Activated CD8-positive, alpha-beta T cell treated with anti-CD3 and anti-CD28 coated beads for 36 hours (primary cell): ENCODE measurements at regions not wholly inside any gene's neighbourhood (a gene's known extent, or its start where the extent isn't known, plus 50 kb on each side); places are given as distances from the start of the nearest gene placed in this dataset.
"Not testable (repeated sequence)": the region's sequence is repeated elsewhere in the genome, so short reads cannot be mapped to it uniquely, and the experiment has no call there.

ENCODE experiments used
- ATAC-seq: fragments of 200-7000 bp; cut with Tn5 transposase; one replicate; pipeline ENCODE4 v1.10.0; 2021; ENCODE audit warnings: mild to moderate bottlenecking, moderate library complexity
- CTCF ChIA-PET: fragments of 350-600 bp; sonication (Branson Sonifier 250); formaldehyde crosslinking; loops from one replicate; lab custom pipeline; 2021; ENCODE audit warnings: antibody characterized with exemption; lab: Charles Lee
- POLR2A ChIA-PET: fragments of 350-600 bp; sonication (Branson Sonifier 250); formaldehyde crosslinking; loops from one replicate; lab custom pipeline; 2021; ENCODE audit warnings: antibody characterized with exemption; lab: Charles Lee
- DNase-seq: peaks from one replicate; pipeline ENCODE4 v3.0.0-alpha.2; 2020
- H3K27ac Mint-ChIP-seq: one replicate; pipeline ENCODE4 v1.8.0; 2021; ENCODE audit warnings: mild to moderate bottlenecking, mixed read lengths
- H3K27me3 Mint-ChIP-seq: one replicate; pipeline ENCODE4 v1.8.0; 2021; ENCODE audit warnings: mixed read lengths
- H3K36me3 Mint-ChIP-seq: one replicate; pipeline ENCODE4 v1.8.0; 2021; ENCODE audit warnings: low read depth, mixed read lengths
- H3K4me1 Mint-ChIP-seq: one replicate; pipeline ENCODE4 v1.8.0; 2021; ENCODE audit warnings: low read depth, mixed read lengths
- H3K4me3 Mint-ChIP-seq: one replicate; pipeline ENCODE4 v1.8.0; 2021; ENCODE audit warnings: mild to moderate bottlenecking, moderate library complexity, mixed read lengths
- H3K9me3 Mint-ChIP-seq: one replicate; pipeline ENCODE4 v1.8.0; 2021; ENCODE audit warnings: mixed read lengths
- CTCF ChIP-seq: fragments of 200-600 bp; IDR thresholded peaks from one replicate; pipeline ENCODE4 v1.8.0; 2022; ENCODE audit warnings: antibody characterized with exemption, mild to moderate bottlenecking
- intact Hi-C: fragments of 100-400 bp; cut with micrococcal nuclease; formaldehyde crosslinking; loops from one replicate; pipeline ENCODE4 v1.10.0; 2022

- peak; percentile 77 for ATAC-seq
- peak; percentile 81 for TF ChIP-seq CTCF
Measured at GRCh38 chr7:65722361-65722792, 150.5 kb upstream of the VKORC1L1 start.

GRCh38 chr7:65727182-65727581, 145.7 kb upstream of the VKORC1L1 start:
- intact Hi-C loops, H3K27ac Mint-ChIP-seq, POLR2A ChIA-PET, H3K4me1 Mint-ChIP-seq, H3K27me3 Mint-ChIP-seq, H3K4me3 Mint-ChIP-seq, H3K36me3 Mint-ChIP-seq, DNase-seq, H3K9me3 Mint-ChIP-seq, CTCF ChIA-PET, ATAC-seq: not testable (repeated sequence)

More at GRCh38 chr7:65722361-65722792, 150.5 kb upstream of the VKORC1L1 start:
- H3K4me3 Mint-ChIP-seq: no peak overlapping the region
- ChIA-PET POLR2A (no interaction called here), CTCF (interaction anchor here (0.9 to 1.0 kb wide), 3 partner anchors 77 to 118 kb away, joined by 4 to 8 read pairs (median 4); no protein-coding TSS in a partner anchor)
- H3K27me3 Mint-ChIP-seq: no peaks in the 10 kb centered on the region
- peaks cover 5% of the 10 kb centered on the region for H3K36me3 Mint-ChIP-seq
- peak; percentile 79 for DNase-seq
- intact Hi-C loops: no loop called here
- no peak overlapping the region for H3K27ac Mint-ChIP-seq
- peaks cover 2% of the 10 kb centered on the region for H3K4me1 Mint-ChIP-seq
- no peaks in the 10 kb centered on the region for H3K9me3 Mint-ChIP-seq

- Mint-ChIP-seq H3K27me3 (no peaks in the 10 kb centered on the region), H3K9me3 (no peaks in the 10 kb centered on the region), H3K4me1 (peaks cover 3% of the 10 kb centered on the region), H3K4me3 (no peak overlapping the region), H3K36me3 (peaks cover 2% of the 10 kb centered on the region), H3K27ac (no peak overlapping the region)
- ChIA-PET POLR2A (no interaction called here), CTCF (no interaction called here)
- intact Hi-C loops: no loop called here
- TF ChIP-seq CTCF: no peak
- DNase-seq: no peak
- ATAC-seq: no peak
Measured at GRCh38 chr7:65731129-65731528, 141.7 kb upstream of the VKORC1L1 start.

GRCh38 chr7:65731562-65732035, 141.3 kb upstream of the VKORC1L1 start:
- TF ChIP-seq CTCF: no peak
- POLR2A ChIA-PET: no interaction called here
- H3K27ac Mint-ChIP-seq: no peak overlapping the region
- H3K4me1 Mint-ChIP-seq: peaks cover 3% of the 10 kb centered on the region
- H3K27me3 Mint-ChIP-seq: no peaks in the 10 kb centered on the region
- DNase-seq (peak; percentile 33), ATAC-seq (peak; percentile 87)
- H3K4me3 Mint-ChIP-seq: no peak overlapping the region
- intact Hi-C loops: no loop called here
- H3K36me3 Mint-ChIP-seq: peaks cover 2% of the 10 kb centered on the region
- CTCF ChIA-PET: no interaction called here
- H3K9me3 Mint-ChIP-seq: no peaks in the 10 kb centered on the region

GRCh38 chr7:65744406-65744805, 128.5 kb upstream of the VKORC1L1 start:
- intact Hi-C loops: no loop called here
- CTCF ChIA-PET: no interaction called here
- Mint-ChIP-seq H3K4me1 (peaks cover 3% of the 10 kb centered on the region), H3K36me3 (peaks cover 18% of the 10 kb centered on the region), H3K27me3 (no peaks in the 10 kb centered on the region), H3K9me3 (no peaks in the 10 kb centered on the region), H3K4me3 (no peak overlapping the region), H3K27ac (no peak overlapping the region)
- no peak for ATAC-seq
- no peak for DNase-seq
- TF ChIP-seq CTCF: no peak
- POLR2A ChIA-PET: no interaction called here

- H3K4me1 Mint-ChIP-seq: peaks cover 6% of the 10 kb centered on the region
- ChIA-PET POLR2A (no interaction called here), CTCF (no interaction called here)
- H3K4me3 Mint-ChIP-seq: no peak overlapping the region
- H3K36me3 Mint-ChIP-seq: peaks cover 8% of the 10 kb centered on the region
- TF ChIP-seq CTCF: no peak
- intact Hi-C loops: no loop called here
- DNase-seq (no peak), ATAC-seq (no peak)
- no peak overlapping the region for H3K27ac Mint-ChIP-seq
- no peaks in the 10 kb centered on the region for H3K27me3 Mint-ChIP-seq
- H3K9me3 Mint-ChIP-seq: no peaks in the 10 kb centered on the region
Measured at GRCh38 chr7:65746398-65746669, 126.5 kb upstream of the VKORC1L1 start.
